AG10803 (cell line): ENCODE measurements at regions not wholly inside any gene's neighbourhood (a gene's known extent, or its start where the extent isn't known, plus 50 kb on each side); places are given as distances from the start of the nearest gene placed in this dataset.

ENCODE experiments used
- DNase-seq: peaks from one replicate; pipeline ENCODE4 v3.0.0; 2010; ENCODE audit warnings: low read depth
- H3K4me3 ChIP-seq: 2 replicates; pipeline ENCODE4 v1.5.1; 2011; ENCODE audit warnings: mild to moderate bottlenecking, low read length, control low read depth
- CTCF ChIP-seq: conservative IDR thresholded peaks from 2 replicates; pipeline ENCODE4 v1.5.1; 2011; ENCODE audit warnings: mild to moderate bottlenecking, low read length, control low read depth, inconsistent platforms

GRCh38 chrX:155767051-155767875, 113.9 kb upstream of the VAMP7 start:
- peak; percentile 84 for DNase-seq
- peak overlapping the region; percentile 70 for H3K4me3 ChIP-seq

GRCh38 chrX:155766321-155766720, 114.8 kb upstream of the VAMP7 start:
- no peak overlapping the region; the same call in 1 of the 2 replicates for H3K4me3 ChIP-seq
- DNase-seq, result no peak
- no peak for TF ChIP-seq CTCF

More at GRCh38 chrX:155767051-155767875, 113.9 kb upstream of the VAMP7 start:
- no peak for TF ChIP-seq CTCF

GRCh38 chrX:155761185-155761584, 120.0 kb upstream of the VAMP7 start:
- TF ChIP-seq CTCF, result no peak
- DNase-seq, result no peak
- H3K4me3 ChIP-seq, result no peak overlapping the region

GRCh38 chrX:155757046-155757759, 123.9 kb upstream of the VAMP7 start:
- no peak overlapping the region for H3K4me3 ChIP-seq
- TF ChIP-seq CTCF, result no peak
- no peak for DNase-seq

- TF ChIP-seq CTCF, result no peak
- H3K4me3 ChIP-seq, result no peak overlapping the region
- no peak for DNase-seq
Observed at GRCh38 chrX:155755706-155756337, 125.3 kb upstream of the VAMP7 start.

GRCh38 chrX:155751131-155751530, 130.0 kb upstream of the VAMP7 start:
- no peak for DNase-seq
- no peak overlapping the region for H3K4me3 ChIP-seq
- no peak for TF ChIP-seq CTCF

GRCh38 chrX:155747520-155747919, 133.6 kb upstream of the VAMP7 start:
- no peak for DNase-seq
- TF ChIP-seq CTCF, result no peak
- no peak overlapping the region for H3K4me3 ChIP-seq
